GM23338 (cell line): ENCODE measurements at regions not wholly inside any gene's neighbourhood (a gene's known extent, or its start where the extent isn't known, plus 50 kb on each side); places are given as distances from the start of the nearest gene placed in this dataset.

Experiments
- CREB1 ChIP-seq: fragments of 250-450 bp; sonication (Bioruptor Pico); IDR thresholded peaks from 2 replicates; pipeline ENCODE4 v1.5.0; 2020; ENCODE audit warnings: low read depth, mild to moderate bottlenecking, moderate library complexity
- EZH2 ChIP-seq: fragments of 200-600 bp; sonication (generic); IDR thresholded peaks from one replicate; pipeline ENCODE4 v1.8.0; 2017; ENCODE audit warnings: antibody characterized with exemption, mild to moderate bottlenecking, low read depth; ENCODE audit not compliant: unreplicated experiment
- JUNB ChIP-seq: IDR thresholded peaks from one replicate; pipeline ENCODE4 v1.6.1; 2016; ENCODE audit warnings: antibody characterized with exemption; ENCODE audit not compliant: unreplicated experiment
- POLR2AphosphoS5 ChIP-seq: IDR thresholded peaks from 2 replicates; pipeline ENCODE4 v1.6.1; 2016; ENCODE audit warnings: antibody characterized with exemption, low read depth
- ZNF331 ChIP-seq: fragments of 250-450 bp; sonication (Bioruptor Pico); IDR thresholded peaks from 2 replicates; pipeline ENCODE4 v1.5.0; 2020; ENCODE audit warnings: low read depth, mild to moderate bottlenecking, moderate library complexity
- TF ChIP-seq, protein P1 (sequence below), 2 experiments: fragments of 200-600 bp in 1 of 2; sonication (generic) in 1 of 2; conservative IDR thresholded peaks; 2 replicates each; pipeline versions ENCODE4 v1.5.1 to v1.6.1; 2016 to 2017; ENCODE audit warnings: antibody characterized with exemption in 2 of 2, low read depth in 2 of 2, mild to moderate bottlenecking in 2 of 2, moderate library complexity in 1 of 2

- TF ChIP-seq, protein P1, sequence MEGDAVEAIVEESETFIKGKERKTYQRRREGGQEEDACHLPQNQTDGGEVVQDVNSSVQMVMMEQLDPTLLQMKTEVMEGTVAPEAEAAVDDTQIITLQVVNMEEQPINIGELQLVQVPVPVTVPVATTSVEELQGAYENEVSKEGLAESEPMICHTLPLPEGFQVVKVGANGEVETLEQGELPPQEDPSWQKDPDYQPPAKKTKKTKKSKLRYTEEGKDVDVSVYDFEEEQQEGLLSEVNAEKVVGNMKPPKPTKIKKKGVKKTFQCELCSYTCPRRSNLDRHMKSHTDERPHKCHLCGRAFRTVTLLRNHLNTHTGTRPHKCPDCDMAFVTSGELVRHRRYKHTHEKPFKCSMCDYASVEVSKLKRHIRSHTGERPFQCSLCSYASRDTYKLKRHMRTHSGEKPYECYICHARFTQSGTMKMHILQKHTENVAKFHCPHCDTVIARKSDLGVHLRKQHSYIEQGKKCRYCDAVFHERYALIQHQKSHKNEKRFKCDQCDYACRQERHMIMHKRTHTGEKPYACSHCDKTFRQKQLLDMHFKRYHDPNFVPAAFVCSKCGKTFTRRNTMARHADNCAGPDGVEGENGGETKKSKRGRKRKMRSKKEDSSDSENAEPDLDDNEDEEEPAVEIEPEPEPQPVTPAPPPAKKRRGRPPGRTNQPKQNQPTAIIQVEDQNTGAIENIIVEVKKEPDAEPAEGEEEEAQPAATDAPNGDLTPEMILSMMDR (conservative IDR thresholded peaks at IDR 0.05; ENCODE audit: low read depth in 2 of 2) = no peak
- no peak for TF ChIP-seq CREB1
- TF ChIP-seq POLR2AphosphoS5 = no peak
- no peak for TF ChIP-seq EZH2
- no peak for TF ChIP-seq JUNB
- no peak for TF ChIP-seq ZNF331
Observed at GRCh38 chr12:42027546-42027945, 117.1 kb downstream of the GXYLT1 start.
